ENCODE measurements at regions not wholly inside any gene's neighbourhood (a gene's known extent, or its start where the extent isn't known, plus 50 kb on each side); places are given as distances from the start of the nearest gene placed in this dataset.

- TF ChIP-seq POLR2A (IDR thresholded peaks at IDR 0.05; ENCODE audit: low read depth) (no peak), EP300 (IDR thresholded peaks at IDR 0.05) (no peak), POLR2AphosphoS5 (IDR thresholded peaks at IDR 0.05) (no peak)
- TF ChIP-seq, protein P1, sequence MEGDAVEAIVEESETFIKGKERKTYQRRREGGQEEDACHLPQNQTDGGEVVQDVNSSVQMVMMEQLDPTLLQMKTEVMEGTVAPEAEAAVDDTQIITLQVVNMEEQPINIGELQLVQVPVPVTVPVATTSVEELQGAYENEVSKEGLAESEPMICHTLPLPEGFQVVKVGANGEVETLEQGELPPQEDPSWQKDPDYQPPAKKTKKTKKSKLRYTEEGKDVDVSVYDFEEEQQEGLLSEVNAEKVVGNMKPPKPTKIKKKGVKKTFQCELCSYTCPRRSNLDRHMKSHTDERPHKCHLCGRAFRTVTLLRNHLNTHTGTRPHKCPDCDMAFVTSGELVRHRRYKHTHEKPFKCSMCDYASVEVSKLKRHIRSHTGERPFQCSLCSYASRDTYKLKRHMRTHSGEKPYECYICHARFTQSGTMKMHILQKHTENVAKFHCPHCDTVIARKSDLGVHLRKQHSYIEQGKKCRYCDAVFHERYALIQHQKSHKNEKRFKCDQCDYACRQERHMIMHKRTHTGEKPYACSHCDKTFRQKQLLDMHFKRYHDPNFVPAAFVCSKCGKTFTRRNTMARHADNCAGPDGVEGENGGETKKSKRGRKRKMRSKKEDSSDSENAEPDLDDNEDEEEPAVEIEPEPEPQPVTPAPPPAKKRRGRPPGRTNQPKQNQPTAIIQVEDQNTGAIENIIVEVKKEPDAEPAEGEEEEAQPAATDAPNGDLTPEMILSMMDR (IDR thresholded peaks at IDR 0.05) = no peak
- 36% methylated on average over 1 of the region's 1 CpG for WGBS
- intact Hi-C loops (cut with DNase I) = no loop called here
- no peak for DNase-seq (ENCODE audit: extremely low spot score)
- peaks cover 0 to 2% (median 0%) of the 10 kb centered on the region in 4 donors for H3K27me3 ChIP-seq
- no peak overlapping the region for H3K4me3 ChIP-seq
- no peaks in the 10 kb centered on the region for H3K36me3 ChIP-seq
- no peaks in the 10 kb centered on the region for H3K9me3 ChIP-seq
- no peaks in the 10 kb centered on the region for H3K4me1 ChIP-seq
- no peak overlapping the region for H3K27ac ChIP-seq (replicated peaks in 1 of 4)
Observed at GRCh38 chr1:82632155-82632554, 831.4 kb downstream of the ADGRL2 start.

DNA sequence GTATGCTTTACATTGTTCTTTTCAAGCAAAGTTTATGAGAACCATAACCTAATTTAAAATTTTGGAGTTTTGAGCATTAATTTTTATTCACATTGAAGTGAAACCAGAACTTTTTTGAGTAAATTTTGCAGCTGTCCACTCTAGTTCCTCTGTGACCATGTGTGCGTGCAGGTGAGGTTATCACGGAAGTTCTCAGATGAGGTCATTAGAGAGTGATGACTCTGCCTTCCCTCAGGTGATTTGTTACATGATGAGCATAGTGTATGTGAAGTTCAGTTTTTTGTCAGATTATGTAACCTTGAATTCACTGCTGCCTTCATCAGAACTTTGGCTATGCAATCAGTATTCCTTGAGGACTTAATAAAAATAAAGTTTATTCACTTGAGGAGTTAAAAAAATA lies 828.2 kb downstream of the ADGRL2 start:
- Histone ChIP-seq H3K36me3 (no peaks in the 10 kb centered on the region), H3K4me3 (no peak overlapping the region), H3K27me3 (peaks cover 0 to under 1% (median 0%) of the 10 kb centered on the region in 4 donors), H3K27ac (replicated peaks in 1 of 4) (no peak overlapping the region), H3K4me1 (no peaks in the 10 kb centered on the region), H3K9me3 (peaks cover 0 to 14% (median 6%) of the 10 kb centered on the region in 4 donors)
- TF ChIP-seq POLR2A (IDR thresholded peaks at IDR 0.05; ENCODE audit: low read depth) (no peak), POLR2AphosphoS5 (IDR thresholded peaks at IDR 0.05) (no peak), EP300 (IDR thresholded peaks at IDR 0.05) (no peak)
- TF ChIP-seq, protein P1 (IDR thresholded peaks at IDR 0.05) = no peak
- WGBS = 100% methylated on average over 2 of the region's 2 CpGs
- no peak for DNase-seq (ENCODE audit: extremely low spot score)
- intact Hi-C loops (cut with DNase I) = no loop called here

GRCh38 chr1:82625537-82625936 lies 824.8 kb downstream of the ADGRL2 start:
- intact Hi-C loops (cut with DNase I) = no loop called here
- peaks cover 0 to 14% (median 7%) of the 10 kb centered on the region in 4 donors for H3K9me3 ChIP-seq
- no peak overlapping the region for H3K4me3 ChIP-seq
- H3K27ac ChIP-seq (replicated peaks in 1 of 4) = no peak overlapping the region
- TF ChIP-seq POLR2AphosphoS5 (IDR thresholded peaks at IDR 0.05) = no peak
- no peak for TF ChIP-seq POLR2A (IDR thresholded peaks at IDR 0.05; ENCODE audit: low read depth)
- TF ChIP-seq, protein P1 (IDR thresholded peaks at IDR 0.05) = no peak
- no peak for TF ChIP-seq EP300 (IDR thresholded peaks at IDR 0.05)
- H3K4me1 ChIP-seq = no peaks in the 10 kb centered on the region
- 93% methylated on average over 1 of the region's 1 CpG for WGBS
- no peaks in the 10 kb centered on the region for H3K27me3 ChIP-seq
- no peaks in the 10 kb centered on the region for H3K36me3 ChIP-seq
- DNase-seq (ENCODE audit: extremely low spot score) = no peak

GRCh38 chr1:82621076-82621475 lies 820.3 kb downstream of the ADGRL2 start:
- no peaks in the 10 kb centered on the region for H3K4me1 ChIP-seq
- H3K27ac ChIP-seq (replicated peaks in 1 of 4) = no peak overlapping the region
- intact Hi-C loops (cut with DNase I) = no loop called here
- no peak overlapping the region for H3K4me3 ChIP-seq
- TF ChIP-seq EP300 (IDR thresholded peaks at IDR 0.05) (no peak), POLR2AphosphoS5 (IDR thresholded peaks at IDR 0.05) (no peak), POLR2A (IDR thresholded peaks at IDR 0.05; ENCODE audit: low read depth) (no peak)
- TF ChIP-seq, protein P1 (IDR thresholded peaks at IDR 0.05) = no peak
- H3K36me3 ChIP-seq = no peaks in the 10 kb centered on the region
- DNase-seq (ENCODE audit: extremely low spot score) = no peak
- peaks cover 0 to 14% (median 7%) of the 10 kb centered on the region in 4 donors for H3K9me3 ChIP-seq
- 97% methylated on average over 5 of the region's 5 CpGs for WGBS
- H3K27me3 ChIP-seq = no peaks in the 10 kb centered on the region

- Histone ChIP-seq H3K36me3 (no peaks in the 10 kb centered on the region), H3K4me1 (no peaks in the 10 kb centered on the region), H3K27me3 (no peaks in the 10 kb centered on the region), H3K27ac (replicated peaks in 1 of 4) (no peak overlapping the region), H3K4me3 (no peak overlapping the region), H3K9me3 (no peaks in the 10 kb centered on the region)
- no peak for DNase-seq (ENCODE audit: extremely low spot score)
- WGBS = 65% methylated on average over 1 of the region's 1 CpG
- TF ChIP-seq, protein P1 (IDR thresholded peaks at IDR 0.05) = no peak
- TF ChIP-seq EP300 (IDR thresholded peaks at IDR 0.05) (no peak), POLR2A (IDR thresholded peaks at IDR 0.05; ENCODE audit: low read depth) (no peak), POLR2AphosphoS5 (IDR thresholded peaks at IDR 0.05) (no peak)
- intact Hi-C loops (cut with DNase I) = no loop called here
Observed at GRCh38 chr1:82614090-82614489, 813.4 kb downstream of the ADGRL2 start.
